ENCODE measurements at regions not wholly inside any gene's neighbourhood (a gene's known extent, or its start where the extent isn't known, plus 50 kb on each side); places are given as distances from the start of the nearest gene placed in this dataset.

- DNase-seq, result no peak
Measured at GRCh38 chr1:5105744-5106143, 451.3 kb downstream of the AJAP1 start.

GRCh38 chr1:5099558-5099957, 445.1 kb downstream of the AJAP1 start:
- peak; percentile 91 for DNase-seq

GRCh38 chr1:5098981-5099385, 444.6 kb downstream of the AJAP1 start:
- no peak for DNase-seq

- DNase-seq, result no peak
Measured at GRCh38 chr1:5093042-5093441, 438.6 kb downstream of the AJAP1 start.

- DNase-seq, result no peak
Measured at GRCh38 chr1:5084676-5085075, 430.3 kb downstream of the AJAP1 start.

GRCh38 chr1:5067246-5067645, 412.8 kb downstream of the AJAP1 start:
- no peak for DNase-seq

GRCh38 chr1:5053744-5054143, 399.3 kb downstream of the AJAP1 start:
- no peak for DNase-seq

GRCh38 chr1:5029136-5029535, 374.7 kb downstream of the AJAP1 start:
- no peak for DNase-seq

- DNase-seq, result no peak
Measured at GRCh38 chr1:5012249-5012648, 357.8 kb downstream of the AJAP1 start.

GRCh38 chr1:5010656-5011055, 356.2 kb downstream of the AJAP1 start:
- no peak for DNase-seq

GRCh38 chr1:5010236-5010635, 355.8 kb downstream of the AJAP1 start:
- DNase-seq, result no peak

- no peak for DNase-seq
Measured at GRCh38 chr1:5009376-5010065, 355.1 kb downstream of the AJAP1 start.

GRCh38 chr1:5005171-5005570, 350.8 kb downstream of the AJAP1 start:
- no peak for DNase-seq

GRCh38 chr1:5002676-5003075, 348.3 kb downstream of the AJAP1 start:
- no peak for DNase-seq

GRCh38 chr1:5001466-5001865, 347.1 kb downstream of the AJAP1 start:
- DNase-seq, result no peak

GRCh38 chr1:4986306-4986705, 331.9 kb downstream of the AJAP1 start:
- DNase-seq, result no peak

- DNase-seq, result no peak
Measured at GRCh38 chr1:4984841-4985240, 330.4 kb downstream of the AJAP1 start.

- no peak for DNase-seq
Measured at GRCh38 chr1:4980211-4980610, 325.8 kb downstream of the AJAP1 start.

GRCh38 chr1:4978660-4979390, 324.4 kb downstream of the AJAP1 start:
- no peak for DNase-seq

- no peak for DNase-seq
Measured at GRCh38 chr1:4977701-4978100, 323.3 kb downstream of the AJAP1 start.

- no peak for DNase-seq
Measured at GRCh38 chr1:4976859-4977440, 322.5 kb downstream of the AJAP1 start.

GRCh38 chr1:4975856-4976255, 321.4 kb downstream of the AJAP1 start:
- DNase-seq, result no peak

GRCh38 chr1:4974981-4975685, 320.7 kb downstream of the AJAP1 start:
- no peak for DNase-seq

GRCh38 chr1:4973341-4973740, 318.9 kb downstream of the AJAP1 start:
- no peak for DNase-seq
